ENCODE measurements at regions not wholly inside any gene's neighbourhood (a gene's known extent, or its start where the extent isn't known, plus 50 kb on each side); places are given as distances from the start of the nearest gene placed in this dataset.

DNA sequence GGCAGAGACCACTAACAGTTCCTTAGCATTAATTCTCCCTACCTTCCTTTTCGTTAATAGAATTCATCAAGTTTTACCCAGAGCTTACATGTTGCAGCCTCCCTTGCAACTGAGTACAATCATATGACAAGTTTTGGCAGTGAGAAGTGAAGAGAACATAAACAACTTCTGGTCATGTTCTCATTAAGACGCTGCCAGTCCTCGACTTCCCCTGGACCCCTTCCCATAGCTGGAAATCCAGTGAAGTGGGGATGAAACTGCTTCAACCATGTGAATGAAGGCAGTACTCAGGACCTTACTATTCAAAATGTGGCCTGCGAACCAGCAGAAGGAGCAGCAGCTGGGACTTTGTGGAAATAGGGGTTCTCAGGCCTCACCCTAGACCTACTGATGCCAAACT is 133.9 kb downstream of the SPTSSA start:
- no peak overlapping the region for H3K27ac ChIP-seq
- no peaks in the 10 kb centered on the region for H3K27me3 ChIP-seq
- H3K9me3 ChIP-seq = no peaks in the 10 kb centered on the region
- no peak for DNase-seq
- H3K4me3 ChIP-seq = no peak overlapping the region
- H3K36me3 ChIP-seq = no peaks in the 10 kb centered on the region
- no peaks in the 10 kb centered on the region for H3K4me1 ChIP-seq
- no peak for TF ChIP-seq POLR2A (IDR thresholded peaks at IDR 0.05)
- TF ChIP-seq, protein P1, sequence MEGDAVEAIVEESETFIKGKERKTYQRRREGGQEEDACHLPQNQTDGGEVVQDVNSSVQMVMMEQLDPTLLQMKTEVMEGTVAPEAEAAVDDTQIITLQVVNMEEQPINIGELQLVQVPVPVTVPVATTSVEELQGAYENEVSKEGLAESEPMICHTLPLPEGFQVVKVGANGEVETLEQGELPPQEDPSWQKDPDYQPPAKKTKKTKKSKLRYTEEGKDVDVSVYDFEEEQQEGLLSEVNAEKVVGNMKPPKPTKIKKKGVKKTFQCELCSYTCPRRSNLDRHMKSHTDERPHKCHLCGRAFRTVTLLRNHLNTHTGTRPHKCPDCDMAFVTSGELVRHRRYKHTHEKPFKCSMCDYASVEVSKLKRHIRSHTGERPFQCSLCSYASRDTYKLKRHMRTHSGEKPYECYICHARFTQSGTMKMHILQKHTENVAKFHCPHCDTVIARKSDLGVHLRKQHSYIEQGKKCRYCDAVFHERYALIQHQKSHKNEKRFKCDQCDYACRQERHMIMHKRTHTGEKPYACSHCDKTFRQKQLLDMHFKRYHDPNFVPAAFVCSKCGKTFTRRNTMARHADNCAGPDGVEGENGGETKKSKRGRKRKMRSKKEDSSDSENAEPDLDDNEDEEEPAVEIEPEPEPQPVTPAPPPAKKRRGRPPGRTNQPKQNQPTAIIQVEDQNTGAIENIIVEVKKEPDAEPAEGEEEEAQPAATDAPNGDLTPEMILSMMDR (IDR thresholded peaks at IDR 0.05) = no peak

DNA sequence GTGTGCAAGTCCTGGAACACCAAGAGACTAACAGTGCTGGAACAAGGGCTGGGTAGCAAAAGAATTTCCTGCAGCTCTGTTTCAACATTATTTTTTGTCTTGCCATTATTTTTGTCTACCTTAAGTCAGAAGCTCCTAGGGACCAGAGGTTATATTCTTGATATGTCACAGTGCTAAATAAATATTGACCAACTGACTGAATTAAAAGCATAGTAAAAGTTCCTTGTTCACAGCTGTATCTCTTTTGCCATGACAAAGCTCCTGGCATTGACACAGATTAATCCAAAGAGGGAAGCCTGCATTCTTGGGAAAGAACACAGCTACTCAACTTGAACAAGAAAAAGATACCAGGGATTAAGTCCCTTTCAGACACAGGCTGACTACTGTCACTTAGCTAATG is 136.5 kb downstream of the SPTSSA start:
- no peaks in the 10 kb centered on the region for H3K9me3 ChIP-seq
- H3K27ac ChIP-seq = no peak overlapping the region
- H3K27me3 ChIP-seq = no peaks in the 10 kb centered on the region
- H3K4me1 ChIP-seq = no peaks in the 10 kb centered on the region
- no peak for DNase-seq
- TF ChIP-seq, protein P1 (IDR thresholded peaks at IDR 0.05) = no peak
- TF ChIP-seq POLR2A (IDR thresholded peaks at IDR 0.05) = no peak
- no peak overlapping the region for H3K4me3 ChIP-seq
- H3K36me3 ChIP-seq = no peaks in the 10 kb centered on the region

DNA sequence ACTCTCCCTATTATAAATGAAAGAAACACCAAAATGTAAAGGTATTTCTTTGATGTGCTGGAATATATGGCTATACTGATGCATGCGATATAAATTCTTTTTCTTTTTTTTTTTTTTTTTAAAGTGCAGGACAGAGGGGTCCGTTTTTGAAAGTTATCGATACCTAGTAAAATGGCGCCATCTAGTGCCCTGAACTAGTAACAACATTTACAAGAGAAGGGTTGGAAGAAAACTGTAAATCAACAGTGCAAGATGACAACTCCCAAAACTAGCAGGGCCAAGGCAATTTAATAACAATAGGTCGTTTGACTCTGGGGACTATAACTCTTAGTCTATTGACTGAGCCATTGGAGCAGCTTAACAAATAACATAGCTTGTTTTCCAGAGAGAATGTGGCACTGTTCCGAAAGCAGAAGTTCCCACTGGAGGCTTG is 137.7 kb downstream of the SPTSSA start:
- Histone ChIP-seq H3K36me3 (no peaks in the 10 kb centered on the region), H3K9me3 (no peaks in the 10 kb centered on the region), H3K4me1 (no peaks in the 10 kb centered on the region), H3K4me3 (no peak overlapping the region), H3K27ac (no peak overlapping the region), H3K27me3 (no peaks in the 10 kb centered on the region)
- TF ChIP-seq, protein P1 (IDR thresholded peaks at IDR 0.05) = peak in 4 of 6 experiments; percentile 51 to 70 (median 54)
- TF ChIP-seq POLR2A (IDR thresholded peaks at IDR 0.05) = no peak
- no peak for DNase-seq

DNA sequence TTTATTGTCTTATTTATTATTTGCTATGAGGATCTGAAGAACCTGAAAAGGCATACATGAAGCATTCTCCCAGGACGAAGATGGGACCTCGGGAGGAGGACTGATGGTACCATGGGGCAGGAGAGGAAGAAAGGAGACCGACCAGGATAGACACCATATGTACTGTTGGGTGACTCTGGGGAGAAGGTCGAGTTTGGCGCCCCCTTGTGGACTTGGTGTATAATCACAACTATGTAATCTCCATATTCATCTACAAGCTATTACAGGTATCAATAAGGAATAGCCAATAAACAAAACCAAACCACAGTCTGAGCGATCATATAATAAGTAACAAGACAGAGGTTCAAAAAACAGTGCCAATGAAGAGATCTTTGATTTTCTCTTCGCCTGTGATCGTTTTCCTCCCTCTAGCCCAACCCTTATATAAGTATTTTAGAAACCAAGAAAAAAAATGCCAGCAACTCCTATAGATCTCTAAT is 139.1 kb downstream of the SPTSSA start:
- Histone ChIP-seq H3K4me3 (no peak overlapping the region), H3K27me3 (no peaks in the 10 kb centered on the region), H3K9me3 (no peaks in the 10 kb centered on the region), H3K27ac (no peak overlapping the region), H3K36me3 (no peaks in the 10 kb centered on the region), H3K4me1 (no peaks in the 10 kb centered on the region)
- TF ChIP-seq, protein P1 (IDR thresholded peaks at IDR 0.05) = peak; percentile 39 to 80 (median 59)
- no peak for TF ChIP-seq POLR2A (IDR thresholded peaks at IDR 0.05)
- peak; percentile 31 to 79 (median 73) for DNase-seq

DNA sequence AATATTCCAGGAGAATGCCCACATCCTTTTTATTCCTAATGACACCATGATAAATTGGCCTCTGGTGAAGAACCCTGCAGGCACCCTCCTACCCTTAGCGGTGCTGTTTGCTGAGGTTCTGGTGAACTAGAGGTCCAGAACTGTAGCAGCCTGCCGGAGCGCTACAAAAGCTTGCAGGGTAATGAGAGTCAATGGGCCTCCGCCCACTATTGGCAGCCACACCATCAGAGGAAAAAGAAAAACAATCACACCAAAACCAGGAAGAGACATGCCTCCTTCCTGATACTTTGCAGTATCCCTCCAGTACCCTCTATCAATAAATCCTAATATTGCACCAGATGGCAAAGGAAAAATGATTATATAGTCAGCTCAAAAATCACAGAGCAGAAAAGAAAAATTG is 142.9 kb downstream of the SPTSSA start:
- Histone ChIP-seq H3K27ac (no peak overlapping the region), H3K9me3 (no peaks in the 10 kb centered on the region), H3K4me3 (no peak overlapping the region), H3K36me3 (no peaks in the 10 kb centered on the region), H3K4me1 (no peaks in the 10 kb centered on the region), H3K27me3 (no peaks in the 10 kb centered on the region)
- no peak for DNase-seq
- no peak for TF ChIP-seq POLR2A (IDR thresholded peaks at IDR 0.05)
- TF ChIP-seq, protein P1 (IDR thresholded peaks at IDR 0.05) = no peak

DNA sequence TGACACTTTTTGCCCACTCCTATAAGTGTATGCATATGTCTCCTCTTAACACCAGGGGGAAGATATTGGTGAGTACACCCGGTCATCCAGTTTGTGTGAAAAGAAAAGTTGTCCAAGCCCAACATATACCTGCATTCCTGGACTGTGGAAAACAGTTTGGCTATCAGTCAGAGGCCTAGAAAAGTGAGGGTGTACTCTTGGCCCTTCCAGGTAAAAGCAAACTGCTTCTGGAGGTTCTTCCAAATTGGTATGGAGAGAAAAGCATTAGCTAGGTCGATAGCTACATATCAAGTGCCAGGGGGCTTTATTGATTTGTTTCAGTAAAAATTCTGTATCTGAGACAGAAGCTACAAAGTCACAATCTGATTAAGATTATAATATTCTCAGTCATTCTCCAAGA is 144.0 kb downstream of the SPTSSA start:
- Histone ChIP-seq H3K9me3 (no peaks in the 10 kb centered on the region), H3K4me1 (no peaks in the 10 kb centered on the region), H3K27ac (no peak overlapping the region), H3K36me3 (no peaks in the 10 kb centered on the region), H3K4me3 (no peak overlapping the region), H3K27me3 (no peaks in the 10 kb centered on the region)
- no peak for TF ChIP-seq POLR2A (IDR thresholded peaks at IDR 0.05)
- TF ChIP-seq, protein P1 (IDR thresholded peaks at IDR 0.05) = no peak
- no peak for DNase-seq

Measured in Peyer's patch (tissue), 4 donors.